ENCODE measurements at regions not wholly inside any gene's neighbourhood (a gene's known extent, or its start where the extent isn't known, plus 50 kb on each side); places are given as distances from the start of the nearest gene placed in this dataset.

DNA sequence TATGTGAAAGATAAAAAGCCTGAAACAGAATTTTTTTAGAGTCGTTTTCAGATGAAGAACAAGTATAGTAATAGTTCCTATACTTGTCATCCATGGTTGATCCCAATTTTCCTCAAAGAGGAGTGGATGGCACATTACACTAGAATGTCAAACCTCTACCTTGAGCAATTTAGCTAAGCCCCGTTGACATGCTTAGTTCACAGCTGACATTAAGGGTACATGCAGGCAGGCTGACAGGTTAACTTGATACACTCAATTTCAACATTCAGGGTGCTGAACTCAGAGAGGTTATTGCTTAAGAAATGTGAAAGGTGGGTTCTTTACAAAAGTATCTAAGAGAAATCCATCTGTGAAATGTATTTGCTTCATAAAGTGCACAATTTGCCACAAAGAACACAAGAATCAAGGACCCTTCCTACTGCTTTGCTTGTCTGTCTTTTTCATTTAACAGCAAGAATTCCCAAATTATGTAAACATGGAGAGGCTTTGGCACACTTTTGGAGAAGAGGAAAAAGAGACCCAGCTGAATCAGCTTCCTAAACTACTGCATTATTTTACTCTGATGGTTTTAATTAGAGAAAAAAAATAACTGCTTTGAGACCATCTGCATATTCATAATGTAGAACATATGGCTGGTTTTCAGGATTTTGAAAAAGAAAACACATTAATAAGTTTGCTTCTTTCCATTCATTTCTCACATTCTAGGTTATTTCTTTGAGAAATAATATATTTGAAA, 122.5 kb upstream of the DDIT4L start:
- Histone ChIP-seq H3K27me3 (no peaks in the 10 kb centered on the region), H3K4me3 (replicated peaks in 1 of 3) (no peak overlapping the region), H3K36me3 (no peaks in the 10 kb centered on the region), H3K9me3 (no peaks in the 10 kb centered on the region), H3K27ac (no peak overlapping the region), H3K4me1 (peaks cover 5 to 14% of the 10 kb centered on the region in 2 donors)
- intact Hi-C loops (cut with DNase I) = no loop called here
- TF ChIP-seq, protein P1, sequence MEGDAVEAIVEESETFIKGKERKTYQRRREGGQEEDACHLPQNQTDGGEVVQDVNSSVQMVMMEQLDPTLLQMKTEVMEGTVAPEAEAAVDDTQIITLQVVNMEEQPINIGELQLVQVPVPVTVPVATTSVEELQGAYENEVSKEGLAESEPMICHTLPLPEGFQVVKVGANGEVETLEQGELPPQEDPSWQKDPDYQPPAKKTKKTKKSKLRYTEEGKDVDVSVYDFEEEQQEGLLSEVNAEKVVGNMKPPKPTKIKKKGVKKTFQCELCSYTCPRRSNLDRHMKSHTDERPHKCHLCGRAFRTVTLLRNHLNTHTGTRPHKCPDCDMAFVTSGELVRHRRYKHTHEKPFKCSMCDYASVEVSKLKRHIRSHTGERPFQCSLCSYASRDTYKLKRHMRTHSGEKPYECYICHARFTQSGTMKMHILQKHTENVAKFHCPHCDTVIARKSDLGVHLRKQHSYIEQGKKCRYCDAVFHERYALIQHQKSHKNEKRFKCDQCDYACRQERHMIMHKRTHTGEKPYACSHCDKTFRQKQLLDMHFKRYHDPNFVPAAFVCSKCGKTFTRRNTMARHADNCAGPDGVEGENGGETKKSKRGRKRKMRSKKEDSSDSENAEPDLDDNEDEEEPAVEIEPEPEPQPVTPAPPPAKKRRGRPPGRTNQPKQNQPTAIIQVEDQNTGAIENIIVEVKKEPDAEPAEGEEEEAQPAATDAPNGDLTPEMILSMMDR (IDR thresholded peaks at IDR 0.05) = no peak
- TF ChIP-seq POLR2A (IDR thresholded peaks at IDR 0.05) = no peak
- 39 to 41% methylated on average over 2 of the region's 2 CpGs for WGBS, 2 donors
- DNase-seq = no peak

DNA sequence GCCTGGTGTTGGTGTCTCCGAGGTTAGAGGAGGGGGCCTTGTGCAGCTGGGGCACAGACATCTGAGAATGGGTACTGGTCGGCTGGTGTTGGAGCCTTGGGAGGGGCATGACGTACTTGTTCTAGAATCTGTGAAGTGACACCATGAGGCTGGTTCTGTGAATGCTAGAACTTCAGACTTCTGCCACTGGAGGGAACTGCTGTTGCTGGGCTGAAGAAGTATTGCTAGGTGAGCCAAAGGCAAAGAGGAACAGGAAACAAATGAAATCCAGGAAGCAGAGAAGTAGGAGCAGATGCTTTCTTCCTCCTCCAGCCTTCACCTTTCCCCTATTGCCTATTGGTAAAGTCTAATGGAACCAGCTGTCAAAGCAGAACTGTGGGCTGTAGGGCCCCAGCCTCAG, 120.9 kb upstream of the DDIT4L start:
- TF ChIP-seq POLR2A (IDR thresholded peaks at IDR 0.05) = no peak
- TF ChIP-seq, protein P1 (IDR thresholded peaks at IDR 0.05) = no peak
- Histone ChIP-seq H3K4me1 (peaks cover 0 to under 1% of the 10 kb centered on the region in 2 donors), H3K27me3 (no peaks in the 10 kb centered on the region), H3K4me3 (replicated peaks in 1 of 3) (no peak overlapping the region), H3K9me3 (no peaks in the 10 kb centered on the region), H3K36me3 (no peaks in the 10 kb centered on the region), H3K27ac (no peak overlapping the region)
- no peak for DNase-seq
- 92% methylated on average over 3 of the region's 3 CpGs for WGBS, 2 donors
- intact Hi-C loops (cut with DNase I) = no loop called here

DNA sequence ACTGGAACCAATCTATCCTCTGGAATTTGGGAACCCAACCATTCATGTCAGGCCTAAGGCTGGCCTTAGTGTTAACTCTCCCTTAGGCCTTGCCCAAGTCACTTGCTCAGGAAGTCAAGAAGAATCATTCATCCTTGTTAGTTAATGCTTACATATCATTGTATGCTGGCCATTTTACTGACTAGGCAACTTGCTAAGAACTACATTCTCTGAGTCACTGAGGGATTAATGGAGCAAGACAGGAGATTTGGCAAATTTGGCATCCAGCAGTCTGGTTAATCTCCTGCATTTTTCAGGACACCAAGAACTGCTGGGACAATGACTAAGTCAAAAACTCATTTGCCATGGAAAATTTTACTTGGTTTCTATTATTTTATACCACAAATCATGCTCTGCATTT, 115.8 kb upstream of the DDIT4L start:
- no peak for DNase-seq
- H3K4me1 ChIP-seq = no peaks in the 10 kb centered on the region
- intact Hi-C loops (cut with DNase I) = no loop called here

DNA sequence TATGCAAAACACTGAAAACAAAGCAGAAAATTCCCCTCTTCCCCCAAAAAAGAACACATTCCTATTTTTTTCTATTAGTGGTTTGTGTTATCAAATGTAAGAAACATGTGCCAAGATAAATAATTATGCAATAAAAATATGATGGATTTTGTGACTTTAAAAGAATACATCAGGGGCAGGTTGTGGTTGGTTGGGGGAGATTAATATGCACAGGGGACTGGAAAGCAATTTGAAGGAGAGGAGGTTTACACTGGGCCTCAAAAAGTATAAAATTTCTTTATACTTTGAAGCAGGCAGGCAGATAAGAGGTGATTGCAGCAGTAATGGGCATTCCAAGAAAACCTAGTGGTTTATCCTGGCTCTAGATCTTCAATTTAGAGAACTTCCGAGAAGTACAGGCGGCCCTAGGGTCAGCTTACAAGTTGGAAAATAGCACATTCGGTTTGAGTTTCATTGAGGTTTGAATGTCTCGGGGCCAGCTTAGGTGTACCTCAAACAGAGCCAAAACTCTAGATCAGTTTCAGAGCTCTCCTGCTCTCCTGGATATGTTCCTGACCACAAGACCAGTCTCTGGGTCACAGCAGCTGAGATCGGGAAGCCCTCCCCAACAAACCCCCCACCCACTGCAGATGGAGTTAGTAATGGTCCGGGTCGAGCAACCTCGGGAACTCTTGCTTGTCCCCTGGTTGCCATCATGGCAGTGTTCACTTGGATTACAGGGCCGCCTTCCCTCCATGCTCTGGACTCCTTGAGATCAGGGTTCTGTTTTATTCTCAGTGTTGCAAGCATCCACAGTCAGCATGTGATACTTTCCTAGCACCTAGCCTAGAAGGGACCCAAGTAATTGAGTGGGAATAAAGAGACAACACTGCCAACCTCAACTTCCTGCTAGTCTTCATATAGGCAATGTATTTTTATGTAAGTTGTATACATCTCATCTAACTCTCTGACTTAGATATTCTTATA, 112.1 kb upstream of the DDIT4L start:
- WGBS, 2 donors = 82 to 95% methylated on average over 9 of the region's 9 CpGs
- no peak overlapping the region for H3K27ac ChIP-seq
- intact Hi-C loops (cut with DNase I) = no loop called here
- no peaks in the 10 kb centered on the region for H3K36me3 ChIP-seq
- no peak for TF ChIP-seq POLR2A (IDR thresholded peaks at IDR 0.05)
- TF ChIP-seq, protein P1 (IDR thresholded peaks at IDR 0.05) = no peak
- peaks cover 0 to 6% of the 10 kb centered on the region in 2 donors for H3K4me1 ChIP-seq
- H3K9me3 ChIP-seq = no peaks in the 10 kb centered on the region
- H3K27me3 ChIP-seq = no peaks in the 10 kb centered on the region
- H3K4me3 ChIP-seq (replicated peaks in 1 of 3) = no peak overlapping the region
- DNase-seq = no peak

More for the DNA sequence above, 115.8 kb upstream of the DDIT4L start:
- Histone ChIP-seq H3K27ac (no peak overlapping the region), H3K36me3 (no peaks in the 10 kb centered on the region), H3K9me3 (no peaks in the 10 kb centered on the region), H3K4me3 (replicated peaks in 1 of 3) (no peak overlapping the region), H3K27me3 (no peaks in the 10 kb centered on the region)
- TF ChIP-seq POLR2A (IDR thresholded peaks at IDR 0.05) = no peak
- TF ChIP-seq, protein P1 (IDR thresholded peaks at IDR 0.05) = no peak
